Lower leg skin (tissue), 4 donors: ENCODE measurements at regions not wholly inside any gene's neighbourhood (a gene's known extent, or its start where the extent isn't known, plus 50 kb on each side); places are given as distances from the start of the nearest gene placed in this dataset.
A peak's percentile ranks its signal among the peaks of the same experiment; 100 is the strongest.

Experiments
- DNase-seq, 2 donors: peaks; one replicate each; pipeline ENCODE4 v3.0.0-alpha.2; 2019; ENCODE audit warnings: low spot score in 2 of 2
- H3K4me3 ChIP-seq: fragments of 200-600 bp; sonication (generic); 2 replicates; pipeline ENCODE4 v1.5.1; 2017; ENCODE audit warnings: mild to moderate bottlenecking, low read depth; ENCODE audit not compliant: poor library complexity, severe bottlenecking
- CTCF ChIP-seq, 3 donors: fragments of 450-650 bp; IDR thresholded peaks; one replicate each; pipeline ENCODE4 v1.5.1; 2016; ENCODE audit warnings: antibody characterized with exemption in 3 of 3, mild to moderate bottlenecking in 3 of 3, moderate library complexity in 2 of 3
- POLR2A ChIP-seq, 2 donors: fragments of 450-650 bp; IDR thresholded peaks; one replicate each; pipeline ENCODE4 v1.6.1; 2016 to 2017; ENCODE audit warnings: antibody characterized with exemption in 2 of 2, mild to moderate bottlenecking in 1 of 2, moderate library complexity in 1 of 2
- WGBS, 2 donors: methylation state at CpG; one replicate each; pipeline ENCODE4 v1.1.5; 2018; 5-methylcytosine and 5-hydroxymethylcytosine counted together
- intact Hi-C: fragments of 100-400 bp; cut with DNase I; formaldehyde crosslinking; loops from one replicate; pipeline ENCODE4 v1.15.0; 2023; ENCODE audit warnings: low total_unique reads

- DNase-seq, result peak in 1 of 2 donors; percentile 87
- TF ChIP-seq CTCF (IDR thresholded peaks at IDR 0.05) (no peak), POLR2A (IDR thresholded peaks at IDR 0.05) (no peak)
- 10 to 17% methylated on average over 8 to 10 of the region's 10 CpGs for WGBS, 2 donors
- no peak overlapping the region for H3K4me3 ChIP-seq
- intact Hi-C loops, result no loop called here
Measured at GRCh38 chr2:43082903-43083677, 143.3 kb downstream of the ZFP36L2 start.

- intact Hi-C loops, result no loop called here
- no peak for TF ChIP-seq CTCF (IDR thresholded peaks at IDR 0.05)
- TF ChIP-seq POLR2A (IDR thresholded peaks at IDR 0.05), result no peak
- H3K4me3 ChIP-seq, result no peak overlapping the region
- 47 to 61% methylated on average over 15 of the region's 15 CpGs for WGBS, 2 donors
- DNase-seq, result peak in 1 of 2 donors; percentile 86
Measured at GRCh38 chr2:43082111-43082894, 144.1 kb downstream of the ZFP36L2 start.

GRCh38 chr2:43081131-43081765 is 145.2 kb downstream of the ZFP36L2 start:
- H3K4me3 ChIP-seq, result no peak overlapping the region
- peak in 1 of 2 donors; percentile 77 for DNase-seq
- WGBS, 2 donors, result 85% methylated on average over 5 of the region's 5 CpGs
- TF ChIP-seq CTCF (IDR thresholded peaks at IDR 0.05) (no peak), POLR2A (IDR thresholded peaks at IDR 0.05) (no peak)
- intact Hi-C loops, result loop anchor here (2.0 kb wide), 1 partner anchor 136 kb away; no protein-coding TSS in a partner anchor

- no peak for TF ChIP-seq POLR2A (IDR thresholded peaks at IDR 0.05)
- H3K4me3 ChIP-seq, result no peak overlapping the region
- WGBS, 2 donors, result 73 to 76% methylated on average over 11 of the region's 11 CpGs
- peak in 1 of 2 donors; percentile 85 for DNase-seq
- intact Hi-C loops, result loop anchor here (2.0 kb wide), 1 partner anchor 136 kb away; no protein-coding TSS in a partner anchor
Measured at GRCh38 chr2:43080571-43081021, 145.8 kb downstream of the ZFP36L2 start.

- intact Hi-C loops, result no loop called here
- no peak overlapping the region for H3K4me3 ChIP-seq
- WGBS, 2 donors, result 86 to 91% methylated on average over 13 to 14 of the region's 15 CpGs
- peak in 1 of 2 donors; percentile 85 for DNase-seq
- TF ChIP-seq POLR2A (IDR thresholded peaks at IDR 0.05) (no peak), CTCF (IDR thresholded peaks at IDR 0.05) (no peak)
Measured at GRCh38 chr2:43078781-43079755, 147.3 kb downstream of the ZFP36L2 start.
